Upper lobe of left lung (tissue), 6 donors: ENCODE measurements at regions not wholly inside any gene's neighbourhood (a gene's known extent, or its start where the extent isn't known, plus 50 kb on each side); places are given as distances from the start of the nearest gene placed in this dataset.

ENCODE experiments used
- ATAC-seq, 2 donors: fragments of 200-7000 bp; cut with Tn5 transposase; one replicate each; pipeline ENCODE4 v1.9.1; 2022; ENCODE audit warnings: mild to moderate bottlenecking in 2 of 2, moderate library complexity in 2 of 2; ENCODE audit not compliant: low FRiP score in 2 of 2
- DNase-seq, 2 donors: peaks; one replicate each; pipeline ENCODE4 v3.0.0-alpha.2; 2019 to 2020
- H3K27ac ChIP-seq, 4 donors: fragments of 200-600 bp; sonication (generic); one replicate each; pipeline ENCODE4 v1.5.1; 2016 to 2019
- H3K27me3 ChIP-seq, 4 donors: fragments of 200-600 bp; sonication (generic); one replicate each; pipeline ENCODE4 v1.5.1; 2017 to 2019
- H3K36me3 ChIP-seq, 4 donors: fragments of 200-600 bp; sonication (generic); one replicate each; pipeline ENCODE4 v1.5.1; 2016 to 2019
- H3K4me1 ChIP-seq, 4 donors: fragments of 200-600 bp; sonication (generic); one replicate each; pipeline ENCODE4 v1.5.1; 2018 to 2019
- H3K4me3 ChIP-seq, 4 donors: fragments of 200-600 bp; sonication (generic); one replicate each; pipeline ENCODE4 v1.5.1; 2017 to 2019; ENCODE audit warnings: mild to moderate bottlenecking in 2 of 4, moderate library complexity in 1 of 4
- H3K9me3 ChIP-seq, 4 donors: fragments of 200-600 bp; sonication (generic); one replicate each; pipeline ENCODE4 v1.5.1; 2018 to 2019
- EP300 ChIP-seq, 4 donors: sonication (generic); formaldehyde crosslinking; IDR thresholded peaks; one replicate each; pipeline ENCODE4 v1.5.1; 2017; ENCODE audit warnings: antibody characterized with exemption in 4 of 4, control low read depth in 2 of 4
- POLR2A ChIP-seq, 4 donors: fragments of 450-650 bp; IDR thresholded peaks; one replicate each; pipeline ENCODE4 v1.5.1; 2016 to 2017; ENCODE audit warnings: antibody characterized with exemption in 4 of 4, mild to moderate bottlenecking in 2 of 4
- POLR2AphosphoS5 ChIP-seq, 2 donors: sonication (generic); formaldehyde crosslinking; IDR thresholded peaks; one replicate each; pipeline ENCODE4 v1.5.1; 2017; ENCODE audit warnings: antibody characterized with exemption in 2 of 2
- WGBS, 2 donors: methylation state at CpG; one replicate each; pipeline ENCODE4 v1.1.5; 2017 to 2018; 5-methylcytosine and 5-hydroxymethylcytosine counted together
- TF ChIP-seq, protein P1 (sequence below), 6 experiments: fragments of 450-650 bp in 4 of 6; fragments of 200-600 bp in 2 of 6; sonication (generic) in 2 of 6; IDR thresholded peaks; one replicate each; pipeline ENCODE4 v1.5.1; 2016 to 2019; ENCODE audit warnings: antibody characterized with exemption in 6 of 6
- donor health status: DM: no; HTN: no; CAD: no; lungs with moderate emphysema.
- donor health status: DM: no; HTN: yes; CAD: no; lungs with severe emphysema.

DNA sequence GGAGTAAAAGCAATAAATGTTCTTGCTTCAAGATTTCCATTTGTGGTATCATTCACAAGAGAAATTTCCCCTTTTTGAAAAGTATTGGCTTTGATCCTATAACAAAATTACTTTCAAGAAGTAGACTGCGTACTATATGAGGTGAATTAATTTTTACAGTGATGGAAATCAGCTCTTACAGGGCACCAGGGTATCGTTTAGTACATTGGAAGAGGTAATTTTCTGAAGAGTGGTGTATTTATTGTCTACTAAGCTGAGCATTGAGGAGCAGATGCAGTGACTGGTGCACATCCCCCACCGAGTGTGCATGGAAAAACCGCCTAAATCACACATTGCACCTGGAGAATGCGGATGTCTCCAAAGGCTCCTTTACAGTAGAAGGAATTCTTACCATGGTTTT lies 209.5 kb downstream of the SAMD5 start:
- DNase-seq (no peak), ATAC-seq (no peak)
- no peaks in the 10 kb centered on the region for H3K4me1 ChIP-seq
- no peak overlapping the region for H3K4me3 ChIP-seq
- H3K27me3 ChIP-seq: no peaks in the 10 kb centered on the region
- TF ChIP-seq POLR2AphosphoS5 (IDR thresholded peaks at IDR 0.05) (no peak), EP300 (IDR thresholded peaks at IDR 0.05) (no peak), POLR2A (IDR thresholded peaks at IDR 0.05) (no peak)
- TF ChIP-seq, protein P1, sequence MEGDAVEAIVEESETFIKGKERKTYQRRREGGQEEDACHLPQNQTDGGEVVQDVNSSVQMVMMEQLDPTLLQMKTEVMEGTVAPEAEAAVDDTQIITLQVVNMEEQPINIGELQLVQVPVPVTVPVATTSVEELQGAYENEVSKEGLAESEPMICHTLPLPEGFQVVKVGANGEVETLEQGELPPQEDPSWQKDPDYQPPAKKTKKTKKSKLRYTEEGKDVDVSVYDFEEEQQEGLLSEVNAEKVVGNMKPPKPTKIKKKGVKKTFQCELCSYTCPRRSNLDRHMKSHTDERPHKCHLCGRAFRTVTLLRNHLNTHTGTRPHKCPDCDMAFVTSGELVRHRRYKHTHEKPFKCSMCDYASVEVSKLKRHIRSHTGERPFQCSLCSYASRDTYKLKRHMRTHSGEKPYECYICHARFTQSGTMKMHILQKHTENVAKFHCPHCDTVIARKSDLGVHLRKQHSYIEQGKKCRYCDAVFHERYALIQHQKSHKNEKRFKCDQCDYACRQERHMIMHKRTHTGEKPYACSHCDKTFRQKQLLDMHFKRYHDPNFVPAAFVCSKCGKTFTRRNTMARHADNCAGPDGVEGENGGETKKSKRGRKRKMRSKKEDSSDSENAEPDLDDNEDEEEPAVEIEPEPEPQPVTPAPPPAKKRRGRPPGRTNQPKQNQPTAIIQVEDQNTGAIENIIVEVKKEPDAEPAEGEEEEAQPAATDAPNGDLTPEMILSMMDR (IDR thresholded peaks at IDR 0.05): no peak
- no peak overlapping the region for H3K27ac ChIP-seq
- peaks cover 0 to 3% (median 0%) of the 10 kb centered on the region in 4 donors for H3K9me3 ChIP-seq
- 90 to 95% methylated on average over 5 of the region's 5 CpGs for WGBS, 2 donors
- H3K36me3 ChIP-seq: no peaks in the 10 kb centered on the region

DNA sequence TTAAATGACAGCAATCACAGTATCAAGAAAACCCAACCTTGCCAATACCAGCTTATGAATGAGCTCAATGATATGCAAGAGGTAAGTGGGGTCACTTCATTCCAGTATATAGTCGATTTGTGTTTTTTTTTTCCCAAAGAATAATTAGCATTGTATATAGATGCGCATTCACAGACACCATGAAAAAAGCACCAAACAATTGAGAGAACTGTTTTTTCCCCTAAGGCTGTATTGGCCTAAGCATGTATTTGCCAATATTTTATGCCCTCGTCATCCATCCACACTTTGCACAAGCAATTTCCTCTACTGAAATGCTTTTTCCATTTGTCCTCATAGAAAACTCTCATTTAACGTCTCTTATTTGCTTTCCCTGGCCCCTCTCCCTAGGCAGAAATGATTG lies 213.7 kb downstream of the SAMD5 start:
- TF ChIP-seq POLR2A (IDR thresholded peaks at IDR 0.05) (no peak), EP300 (IDR thresholded peaks at IDR 0.05) (no peak), POLR2AphosphoS5 (IDR thresholded peaks at IDR 0.05) (no peak)
- TF ChIP-seq, protein P1 (IDR thresholded peaks at IDR 0.05): no peak
- DNase-seq: no peak
- Histone ChIP-seq H3K9me3 (peaks cover 0 to 3% (median 0%) of the 10 kb centered on the region in 4 donors), H3K27ac (no peak overlapping the region), H3K4me3 (no peak overlapping the region), H3K36me3 (no peaks in the 10 kb centered on the region), H3K4me1 (no peaks in the 10 kb centered on the region), H3K27me3 (no peaks in the 10 kb centered on the region)
- ATAC-seq: no peak
- WGBS, 2 donors: 84 to 88% methylated on average over 4 of the region's 4 CpGs

DNA sequence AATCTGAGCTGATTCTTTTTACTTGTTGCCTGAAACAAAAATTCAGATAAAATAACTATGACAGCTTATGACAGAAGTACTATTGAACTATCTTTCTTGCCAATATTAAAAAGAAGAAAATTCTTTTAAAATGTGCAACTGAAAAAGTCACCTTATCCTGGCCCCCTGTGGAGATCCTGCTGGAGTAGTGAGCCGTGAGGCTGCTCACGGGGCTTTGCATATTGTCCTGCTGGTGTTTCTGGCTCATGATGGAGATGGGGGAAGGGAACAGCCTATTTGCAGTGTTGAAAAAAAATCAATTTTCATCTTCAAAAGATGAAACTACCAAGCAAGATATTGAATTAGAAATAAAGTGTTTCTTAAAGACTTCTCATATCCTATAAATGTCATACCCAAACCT lies 216.0 kb downstream of the SAMD5 start:
- Histone ChIP-seq H3K27ac (no peak overlapping the region), H3K4me3 (no peak overlapping the region), H3K4me1 (no peaks in the 10 kb centered on the region), H3K36me3 (no peaks in the 10 kb centered on the region), H3K27me3 (no peaks in the 10 kb centered on the region), H3K9me3 (peaks cover 0 to 3% (median 0%) of the 10 kb centered on the region in 4 donors)
- DNase-seq: no peak
- 95 to 97% methylated on average over 2 of the region's 2 CpGs for WGBS, 2 donors
- no peak for TF ChIP-seq POLR2A (IDR thresholded peaks at IDR 0.05)
- TF ChIP-seq POLR2AphosphoS5 (IDR thresholded peaks at IDR 0.05): no peak
- no peak for TF ChIP-seq EP300 (IDR thresholded peaks at IDR 0.05)
- TF ChIP-seq, protein P1 (IDR thresholded peaks at IDR 0.05): no peak
- no peak for ATAC-seq

DNA sequence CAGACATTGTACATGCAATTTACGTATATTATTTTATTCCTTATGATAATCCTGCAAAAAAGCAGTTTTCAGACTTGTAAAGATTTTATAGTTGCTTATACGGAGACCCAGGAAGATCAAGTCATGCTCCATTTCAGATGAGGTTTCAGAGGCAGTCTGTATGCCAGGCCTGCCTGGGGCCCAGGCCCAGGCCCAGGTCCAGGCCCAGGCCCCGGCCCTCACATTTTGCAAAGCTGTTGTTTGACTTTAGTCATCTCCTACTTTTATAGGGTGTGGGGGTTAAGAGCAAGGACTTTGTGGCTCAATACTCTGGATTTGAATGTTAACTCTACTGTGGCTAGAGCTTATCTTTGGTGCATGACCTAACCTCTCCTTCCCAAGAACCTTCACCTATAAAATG lies 217.9 kb downstream of the SAMD5 start:
- 94 to 98% methylated on average over 2 to 3 of the region's 3 CpGs for WGBS, 2 donors
- no peak overlapping the region for H3K27ac ChIP-seq
- no peaks in the 10 kb centered on the region for H3K36me3 ChIP-seq
- peaks cover 0 to 3% (median 0%) of the 10 kb centered on the region in 4 donors for H3K9me3 ChIP-seq
- ATAC-seq (no peak), DNase-seq (peak in 1 of 2 donors; percentile 56)
- no peaks in the 10 kb centered on the region for H3K27me3 ChIP-seq
- no peak overlapping the region for H3K4me3 ChIP-seq
- TF ChIP-seq, protein P1 (IDR thresholded peaks at IDR 0.05): no peak
- TF ChIP-seq POLR2AphosphoS5 (IDR thresholded peaks at IDR 0.05) (no peak), POLR2A (IDR thresholded peaks at IDR 0.05) (no peak)
- H3K4me1 ChIP-seq: no peaks in the 10 kb centered on the region

DNA sequence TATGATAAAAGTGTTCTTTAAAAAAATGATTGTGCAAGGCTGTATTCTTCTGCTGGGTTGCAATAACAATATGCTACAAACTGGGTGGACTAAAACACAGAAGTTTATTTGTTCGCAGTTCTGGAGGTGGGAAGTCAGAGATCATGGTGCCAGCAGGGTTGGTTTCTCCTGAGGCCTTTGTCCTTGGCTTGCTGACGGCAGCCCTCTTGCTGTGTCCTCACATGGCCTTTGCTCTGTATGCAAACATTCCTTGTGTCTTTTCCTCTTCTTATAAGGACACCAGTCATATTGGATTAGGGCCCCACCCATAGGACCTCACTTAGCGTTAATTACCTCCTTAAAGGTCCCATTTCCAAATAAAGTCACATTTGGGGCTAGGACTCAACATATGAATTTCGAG lies 220.4 kb downstream of the SAMD5 start:
- no peaks in the 10 kb centered on the region for H3K4me1 ChIP-seq
- H3K9me3 ChIP-seq: no peaks in the 10 kb centered on the region
- DNase-seq (no peak), ATAC-seq (no peak)
- WGBS, 2 donors: 67 to 83% methylated on average over 4 of the region's 4 CpGs
- no peak overlapping the region for H3K27ac ChIP-seq
- H3K36me3 ChIP-seq: no peaks in the 10 kb centered on the region
- H3K4me3 ChIP-seq: no peak overlapping the region
- no peak for TF ChIP-seq POLR2A (IDR thresholded peaks at IDR 0.05)
- TF ChIP-seq, protein P1 (IDR thresholded peaks at IDR 0.05): no peak
- H3K27me3 ChIP-seq: no peaks in the 10 kb centered on the region
